ENCODE measurements at regions not wholly inside any gene's neighbourhood (a gene's known extent, or its start where the extent isn't known, plus 50 kb on each side); places are given as distances from the start of the nearest gene placed in this dataset.

GRCh38 chr10:59499460-59499859 lies 137.1 kb upstream of the FAM13C start:
- Histone ChIP-seq H3F3A (ENCODE audit: insufficient read depth, low read length) (no peaks in the 10 kb centered on the region), H3K27me3 (ENCODE audit: insufficient read depth, low read length) (no peaks in the 10 kb centered on the region), H3K9me3 (ENCODE audit: low read length) (0 out of 2 replicates have a peak, but pooled peaks cover 3% of the 10 kb centered on the region), H3K4me1 (ENCODE audit: insufficient read depth, low read length, severe bottlenecking) (no peaks in the 10 kb centered on the region), H3K9me2 (ENCODE audit: low read depth, low read length) (no peaks in the 10 kb centered on the region), H3K4me3 (ENCODE audit: low read depth, low read length, poor library complexity, severe bottlenecking) (no peak overlapping the region), H2AFZ (ENCODE audit: low read length) (no peak overlapping the region), H3K4me2 (ENCODE audit: low read length) (no peak overlapping the region), H4K20me1 (ENCODE audit: insufficient read depth, low read length) (no peaks in the 10 kb centered on the region), H3K36me3 (ENCODE audit: insufficient read depth, low read length) (no peaks in the 10 kb centered on the region), H3K9ac (ENCODE audit: low read length) (no peak overlapping the region), H3K79me2 (ENCODE audit: insufficient read depth, low read length) (no peaks in the 10 kb centered on the region), H3K27ac (ENCODE audit: low read depth, low read length, poor library complexity, severe bottlenecking) (no peak overlapping the region)
- TF ChIP-seq CTCF (IDR thresholded peaks at IDR 0.05; ENCODE audit: low read length) (no peak), EZH2 (IDR thresholded peaks at IDR 0.05; ENCODE audit: borderline replicate concordance, low read length) (no peak)

GRCh38 chr10:59493017-59493416 lies 130.7 kb upstream of the FAM13C start:
- Histone ChIP-seq H3K9me3 (ENCODE audit: low read length) (0 out of 2 replicates have a peak, but pooled peaks cover 3% of the 10 kb centered on the region), H3K27me3 (ENCODE audit: insufficient read depth, low read length) (no peaks in the 10 kb centered on the region), H3K4me3 (ENCODE audit: low read depth, low read length, poor library complexity, severe bottlenecking) (no peak overlapping the region), H3K36me3 (ENCODE audit: insufficient read depth, low read length) (no peaks in the 10 kb centered on the region), H3F3A (ENCODE audit: insufficient read depth, low read length) (no peaks in the 10 kb centered on the region), H3K4me2 (ENCODE audit: low read length) (no peak overlapping the region), H3K4me1 (ENCODE audit: insufficient read depth, low read length, severe bottlenecking) (no peaks in the 10 kb centered on the region), H2AFZ (ENCODE audit: low read length) (no peak overlapping the region), H4K20me1 (ENCODE audit: insufficient read depth, low read length) (no peaks in the 10 kb centered on the region), H3K27ac (ENCODE audit: low read depth, low read length, poor library complexity, severe bottlenecking) (no peak overlapping the region), H3K79me2 (ENCODE audit: insufficient read depth, low read length) (no peaks in the 10 kb centered on the region), H3K9me2 (ENCODE audit: low read depth, low read length) (no peaks in the 10 kb centered on the region), H3K9ac (ENCODE audit: low read length) (no peak overlapping the region)
- no peak for TF ChIP-seq CTCF (IDR thresholded peaks at IDR 0.05; ENCODE audit: low read length)
- TF ChIP-seq EZH2 (IDR thresholded peaks at IDR 0.05; ENCODE audit: borderline replicate concordance, low read length) = no peak

- no peaks in the 10 kb centered on the region for H3K9me3 ChIP-seq (ENCODE audit: low read length)
Measured at GRCh38 chr10:59479426-59479825, 117.1 kb upstream of the FAM13C start.

More at GRCh38 chr10:59479426-59479825, 117.1 kb upstream of the FAM13C start:
- Histone ChIP-seq H3K27ac (ENCODE audit: low read depth, low read length, poor library complexity, severe bottlenecking) (no peak overlapping the region), H2AFZ (ENCODE audit: low read length) (no peak overlapping the region), H4K20me1 (ENCODE audit: insufficient read depth, low read length) (no peaks in the 10 kb centered on the region), H3K4me2 (ENCODE audit: low read length) (no peak overlapping the region), H3K4me3 (ENCODE audit: low read depth, low read length, poor library complexity, severe bottlenecking) (no peak overlapping the region), H3K36me3 (ENCODE audit: insufficient read depth, low read length) (no peaks in the 10 kb centered on the region), H3K79me2 (ENCODE audit: insufficient read depth, low read length) (no peaks in the 10 kb centered on the region), H3K9ac (ENCODE audit: low read length) (no peak overlapping the region), H3F3A (ENCODE audit: insufficient read depth, low read length) (no peaks in the 10 kb centered on the region), H3K4me1 (ENCODE audit: insufficient read depth, low read length, severe bottlenecking) (no peaks in the 10 kb centered on the region), H3K27me3 (ENCODE audit: insufficient read depth, low read length) (no peaks in the 10 kb centered on the region), H3K9me2 (ENCODE audit: low read depth, low read length) (no peaks in the 10 kb centered on the region)
- TF ChIP-seq CTCF (IDR thresholded peaks at IDR 0.05; ENCODE audit: low read length) = no peak
- no peak for TF ChIP-seq EZH2 (IDR thresholded peaks at IDR 0.05; ENCODE audit: borderline replicate concordance, low read length)

Data from OCI-LY1 (cell line).